ENCODE measurements at regions not wholly inside any gene's neighbourhood (a gene's known extent, or its start where the extent isn't known, plus 50 kb on each side); places are given as distances from the start of the nearest gene placed in this dataset.

- TF ChIP-seq CTCF (IDR thresholded peaks at IDR 0.05), result no peak
- no peak for TF ChIP-seq POLR2A (IDR thresholded peaks at IDR 0.05)
Observed at GRCh38 chr12:67795236-67795635, 146.7 kb downstream of the DYRK2 start.

Measured in ovary (tissue), 3 donors.